ENCODE measurements at regions not wholly inside any gene's neighbourhood (a gene's known extent, or its start where the extent isn't known, plus 50 kb on each side); places are given as distances from the start of the nearest gene placed in this dataset.

GRCh38 chr4:38430841-38431240 is 233.2 kb upstream of the KLF3 start:
- TF ChIP-seq CTCF (IDR thresholded peaks at IDR 0.05; ENCODE audit: insufficient read depth, low read length, poor library complexity, severe bottlenecking) (no peak), EZH2phosphoT487 (conservative IDR thresholded peaks at IDR 0.05; ENCODE audit: low read length) (no peak)

Measured in SU-DHL-6 (cell line).